ENCODE measurements at regions not wholly inside any gene's neighbourhood (a gene's known extent, or its start where the extent isn't known, plus 50 kb on each side); places are given as distances from the start of the nearest gene placed in this dataset.

- TF ChIP-seq POLR2A (IDR thresholded peaks at IDR 0.05) (no peak), CTCF (IDR thresholded peaks at IDR 0.05) (no peak), POLR2AphosphoS5 (IDR thresholded peaks at IDR 0.05) (peak in 1 of 3 donors; percentile 59)
Observed at GRCh38 chr1:164937291-164937690, 378.3 kb downstream of the PBX1 start.
